ENCODE measurements at regions not wholly inside any gene's neighbourhood (a gene's known extent, or its start where the extent isn't known, plus 50 kb on each side); places are given as distances from the start of the nearest gene placed in this dataset.

DNA sequence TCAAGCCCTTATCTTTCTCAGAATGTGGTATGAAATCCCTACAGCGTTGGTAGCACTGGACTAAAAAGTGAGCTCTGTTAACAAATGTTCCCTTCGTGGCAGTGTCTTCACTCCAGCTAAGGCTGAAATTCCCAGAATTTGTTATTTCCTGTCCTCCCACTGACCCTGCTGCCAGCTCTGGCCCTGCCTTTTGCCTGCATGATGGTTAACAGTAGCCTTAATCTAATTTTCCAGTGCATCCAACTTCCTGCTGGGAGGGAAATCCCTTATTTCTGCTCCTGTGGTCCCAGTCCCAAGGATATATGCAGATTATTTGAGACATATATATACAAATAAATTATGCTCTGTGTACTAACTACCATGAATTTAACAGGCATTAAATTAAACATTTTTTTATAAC is 157.2 kb upstream of the CARMIL1 start:
- H3K27ac ChIP-seq, result no peak overlapping the region
- TF ChIP-seq ZFX (IDR thresholded peaks at IDR 0.05) (no peak), CTCF (conservative IDR thresholded peaks at IDR 0.05) (no peak)

- no peak overlapping the region for H3K27ac ChIP-seq
- TF ChIP-seq CTCF (conservative IDR thresholded peaks at IDR 0.05), result no peak
- no peak for TF ChIP-seq ZFX (IDR thresholded peaks at IDR 0.05)
These were observed 156.4 kb upstream of the CARMIL1 start for GRCh38 chr6:25122622-25123237.

- TF ChIP-seq CTCF (conservative IDR thresholded peaks at IDR 0.05) (no peak), ZFX (IDR thresholded peaks at IDR 0.05) (no peak)
- no peak overlapping the region for H3K27ac ChIP-seq
These were observed 154.9 kb upstream of the CARMIL1 start for GRCh38 chr6:25124216-25124715.

DNA sequence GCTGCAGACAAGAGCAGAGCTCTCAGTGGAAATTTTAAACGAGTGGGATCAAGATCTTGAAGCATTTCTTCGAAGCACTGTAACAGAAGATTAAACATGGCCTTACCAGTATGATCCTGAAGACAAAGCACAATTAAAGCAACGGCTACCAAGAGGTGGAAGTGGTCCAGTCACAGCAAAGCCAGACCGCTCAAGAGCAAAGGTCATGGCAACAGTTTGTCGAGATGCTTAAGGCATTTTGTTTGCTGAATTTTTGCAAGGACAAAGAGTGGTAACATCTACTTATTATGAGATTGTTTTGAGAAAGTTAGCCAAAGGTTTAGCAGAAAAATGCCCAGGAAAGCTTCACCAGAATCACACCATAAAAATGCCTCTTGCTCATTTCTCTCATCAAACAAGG is 153.4 kb upstream of the CARMIL1 start:
- no peak for TF ChIP-seq ZFX (IDR thresholded peaks at IDR 0.05)
- no peak for TF ChIP-seq CTCF (conservative IDR thresholded peaks at IDR 0.05)
- no peak overlapping the region for H3K27ac ChIP-seq

- no peak for TF ChIP-seq ZFX (IDR thresholded peaks at IDR 0.05)
- H3K27ac ChIP-seq, result no peak overlapping the region
These were observed 151.9 kb upstream of the CARMIL1 start for GRCh38 chr6:25127076-25127837.

DNA sequence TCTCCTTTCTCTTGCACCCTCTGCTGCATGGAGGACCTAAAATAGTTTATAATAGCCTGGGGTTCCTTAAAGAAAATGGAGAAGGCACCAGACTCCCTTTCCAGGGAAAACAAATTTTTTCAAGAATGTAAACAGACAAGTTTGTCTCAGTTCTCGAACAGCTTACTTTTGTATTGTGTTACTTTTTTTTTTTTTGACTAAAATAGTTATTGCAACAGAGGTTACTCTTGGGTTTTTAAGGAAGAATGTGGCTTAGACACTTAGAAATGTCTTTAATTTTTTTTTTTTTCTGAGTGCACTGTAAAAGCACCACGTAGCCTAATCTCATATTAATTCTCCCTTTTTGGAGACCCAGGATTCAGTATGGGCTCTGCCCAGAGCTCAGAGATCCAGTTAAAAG is 148.7 kb upstream of the CARMIL1 start:
- no peak for TF ChIP-seq ZFX (IDR thresholded peaks at IDR 0.05)
- no peak for TF ChIP-seq CTCF (conservative IDR thresholded peaks at IDR 0.05)
- no peak overlapping the region for H3K27ac ChIP-seq

- no peak for TF ChIP-seq CTCF (conservative IDR thresholded peaks at IDR 0.05)
- no peak for TF ChIP-seq ZFX (IDR thresholded peaks at IDR 0.05)
- no peak overlapping the region for H3K27ac ChIP-seq
These were observed 146.2 kb upstream of the CARMIL1 start for GRCh38 chr6:25132934-25133333.

Measured in C4-2B (cell line).